SU-DHL-6 (cell line): ENCODE measurements at regions not wholly inside any gene's neighbourhood (a gene's known extent, or its start where the extent isn't known, plus 50 kb on each side); places are given as distances from the start of the nearest gene placed in this dataset.

ENCODE experiments used
- EZH2phosphoT487 ChIP-seq: fragments of 200-600 bp; sonication (generic), shearing (Covaris generic); conservative IDR thresholded peaks from 2 replicates; pipeline ENCODE4 v1.6.1; 2018; ENCODE audit warnings: mild to moderate bottlenecking, antibody characterized with exemption, low read length, moderate library complexity, mixed read lengths
- TF ChIP-seq, protein P1 (sequence below): fragments of 200-600 bp; sonication (generic); IDR thresholded peaks from one replicate; pipeline ENCODE4 v1.5.1; 2017; ENCODE audit warnings: antibody characterized with exemption, mild to moderate bottlenecking, low read length, moderate library complexity; ENCODE audit not compliant: insufficient read depth, poor library complexity, severe bottlenecking

GRCh38 chr9:108022246-108022935, 532.8 kb upstream of the KLF4 start:
- TF ChIP-seq, protein P1, sequence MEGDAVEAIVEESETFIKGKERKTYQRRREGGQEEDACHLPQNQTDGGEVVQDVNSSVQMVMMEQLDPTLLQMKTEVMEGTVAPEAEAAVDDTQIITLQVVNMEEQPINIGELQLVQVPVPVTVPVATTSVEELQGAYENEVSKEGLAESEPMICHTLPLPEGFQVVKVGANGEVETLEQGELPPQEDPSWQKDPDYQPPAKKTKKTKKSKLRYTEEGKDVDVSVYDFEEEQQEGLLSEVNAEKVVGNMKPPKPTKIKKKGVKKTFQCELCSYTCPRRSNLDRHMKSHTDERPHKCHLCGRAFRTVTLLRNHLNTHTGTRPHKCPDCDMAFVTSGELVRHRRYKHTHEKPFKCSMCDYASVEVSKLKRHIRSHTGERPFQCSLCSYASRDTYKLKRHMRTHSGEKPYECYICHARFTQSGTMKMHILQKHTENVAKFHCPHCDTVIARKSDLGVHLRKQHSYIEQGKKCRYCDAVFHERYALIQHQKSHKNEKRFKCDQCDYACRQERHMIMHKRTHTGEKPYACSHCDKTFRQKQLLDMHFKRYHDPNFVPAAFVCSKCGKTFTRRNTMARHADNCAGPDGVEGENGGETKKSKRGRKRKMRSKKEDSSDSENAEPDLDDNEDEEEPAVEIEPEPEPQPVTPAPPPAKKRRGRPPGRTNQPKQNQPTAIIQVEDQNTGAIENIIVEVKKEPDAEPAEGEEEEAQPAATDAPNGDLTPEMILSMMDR: no peak
- no peak for TF ChIP-seq EZH2phosphoT487
